ENCODE measurements at regions not wholly inside any gene's neighbourhood (a gene's known extent, or its start where the extent isn't known, plus 50 kb on each side); places are given as distances from the start of the nearest gene placed in this dataset.
A peak's percentile ranks its signal among the peaks of the same experiment; 100 is the strongest.
"Not testable (repeated sequence)": the region's sequence is repeated elsewhere in the genome, so short reads cannot be mapped to it uniquely, and the experiment has no call there.

- DNase-seq (ENCODE audit: extremely low spot score); POLR2A ChIA-PET; CTCF ChIA-PET: not testable (repeated sequence)
- TF ChIP-seq L3MBTL2 (conservative IDR thresholded peaks at IDR 0.05): peak; percentile 46
Observed at GRCh38 chr7:25047571-25048443, 67.8 kb upstream of the OSBPL3 start.

GRCh38 chr7:25037325-25037724 lies 57.3 kb upstream of the OSBPL3 start:
- DNase-seq (ENCODE audit: extremely low spot score): no peak
- ChIA-PET POLR2A (no interaction called here), CTCF (no interaction called here)
- TF ChIP-seq ELF4 (IDR thresholded peaks at IDR 0.05): no peak
- TF ChIP-seq BHLHE40 (IDR thresholded peaks at IDR 0.05; ENCODE audit: borderline replicate concordance): no peak
- no peak for TF ChIP-seq CTBP1 (IDR thresholded peaks at IDR 0.05; ENCODE audit: borderline replicate concordance)

DNA sequence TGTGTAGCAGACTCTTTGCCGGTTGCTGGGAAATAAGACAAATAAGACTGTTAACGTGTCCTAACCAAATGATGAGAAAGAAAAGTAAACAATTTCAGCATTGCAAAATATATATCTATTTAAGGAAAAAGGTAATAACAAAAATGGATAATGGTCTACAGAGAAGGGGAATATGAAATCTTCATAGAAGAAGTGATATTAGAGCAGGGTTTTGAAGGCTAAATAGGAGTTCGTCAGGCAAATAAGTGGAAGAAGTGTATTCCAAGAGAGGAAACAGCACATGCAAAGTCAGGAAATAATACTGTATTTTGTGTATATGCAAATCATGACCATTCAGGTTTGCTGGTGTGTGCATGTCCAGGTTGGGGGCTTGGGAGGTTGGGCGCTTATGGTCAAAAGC lies 55.3 kb upstream of the OSBPL3 start:
- POLR2A ChIA-PET: no interaction called here
- DNase-seq (ENCODE audit: extremely low spot score): no peak
- CTCF ChIA-PET: interaction anchor here (0.6 kb wide), 1 partner anchor 1043 kb away, joined by 4 read pairs; no protein-coding TSS in a partner anchor
- no peak for TF ChIP-seq NFRKB (IDR thresholded peaks at IDR 0.05)
- no peak for TF ChIP-seq ZNF384 (IDR thresholded peaks at IDR 0.05)
- no peak for TF ChIP-seq FOXM1 (IDR thresholded peaks at IDR 0.05; ENCODE audit: borderline replicate concordance)
- TF ChIP-seq, protein P1, sequence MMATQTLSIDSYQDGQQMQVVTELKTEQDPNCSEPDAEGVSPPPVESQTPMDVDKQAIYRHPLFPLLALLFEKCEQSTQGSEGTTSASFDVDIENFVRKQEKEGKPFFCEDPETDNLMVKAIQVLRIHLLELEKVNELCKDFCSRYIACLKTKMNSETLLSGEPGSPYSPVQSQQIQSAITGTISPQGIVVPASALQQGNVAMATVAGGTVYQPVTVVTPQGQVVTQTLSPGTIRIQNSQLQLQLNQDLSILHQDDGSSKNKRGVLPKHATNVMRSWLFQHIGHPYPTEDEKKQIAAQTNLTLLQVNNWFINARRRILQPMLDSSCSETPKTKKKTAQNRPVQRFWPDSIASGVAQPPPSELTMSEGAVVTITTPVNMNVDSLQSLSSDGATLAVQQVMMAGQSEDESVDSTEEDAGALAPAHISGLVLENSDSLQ (IDR thresholded peaks at IDR 0.05): no peak
- no peak for TF ChIP-seq ELF4 (IDR thresholded peaks at IDR 0.05)
- no peak for TF ChIP-seq CTBP1 (IDR thresholded peaks at IDR 0.05; ENCODE audit: borderline replicate concordance)
- TF ChIP-seq HDGF (IDR thresholded peaks at IDR 0.05; ENCODE audit: borderline replicate concordance): no peak
- no peak for TF ChIP-seq BHLHE40 (IDR thresholded peaks at IDR 0.05; ENCODE audit: borderline replicate concordance)
- no peak for TF ChIP-seq SUZ12 (IDR thresholded peaks at IDR 0.05)
- TF ChIP-seq SP1 (IDR thresholded peaks at IDR 0.05): no peak
- no peak for TF ChIP-seq FOXK2 (IDR thresholded peaks at IDR 0.05)
- no peak for TF ChIP-seq L3MBTL2 (conservative IDR thresholded peaks at IDR 0.05)

- TF ChIP-seq CTBP1 (IDR thresholded peaks at IDR 0.05; ENCODE audit: borderline replicate concordance) (no peak), ZNF384 (IDR thresholded peaks at IDR 0.05) (no peak), TARDBP (IDR thresholded peaks at IDR 0.05) (no peak), FOXA1 (IDR thresholded peaks at IDR 0.05) (no peak), ELF4 (IDR thresholded peaks at IDR 0.05) (no peak), HDGF (IDR thresholded peaks at IDR 0.05; ENCODE audit: borderline replicate concordance) (no peak), L3MBTL2 (conservative IDR thresholded peaks at IDR 0.05) (no peak), BHLHE40 (IDR thresholded peaks at IDR 0.05; ENCODE audit: borderline replicate concordance) (no peak), SP1 (IDR thresholded peaks at IDR 0.05) (no peak), SUZ12 (IDR thresholded peaks at IDR 0.05) (no peak), ARNT (IDR thresholded peaks at IDR 0.05) (no peak), LEF1 (IDR thresholded peaks at IDR 0.05; ENCODE audit: borderline replicate concordance) (no peak), FOXK2 (IDR thresholded peaks at IDR 0.05) (no peak), NFRKB (IDR thresholded peaks at IDR 0.05) (no peak)
- TF ChIP-seq, protein P1 (IDR thresholded peaks at IDR 0.05): no peak
- POLR2A ChIA-PET: no interaction called here
- DNase-seq (ENCODE audit: extremely low spot score): no peak
- CTCF ChIA-PET: no interaction called here
Observed at GRCh38 chr7:25034136-25034535, 54.2 kb upstream of the OSBPL3 start.

- no peak for DNase-seq (ENCODE audit: extremely low spot score)
- ChIA-PET CTCF (no interaction called here), POLR2A (no interaction called here)
- TF ChIP-seq ARNT (IDR thresholded peaks at IDR 0.05) (no peak), L3MBTL2 (conservative IDR thresholded peaks at IDR 0.05) (no peak), CTBP1 (IDR thresholded peaks at IDR 0.05; ENCODE audit: borderline replicate concordance) (no peak), SUZ12 (IDR thresholded peaks at IDR 0.05) (no peak), FOXM1 (IDR thresholded peaks at IDR 0.05; ENCODE audit: borderline replicate concordance) (no peak), LEF1 (IDR thresholded peaks at IDR 0.05; ENCODE audit: borderline replicate concordance) (no peak), ELF4 (IDR thresholded peaks at IDR 0.05) (no peak)
Observed at GRCh38 chr7:25032774-25033743, 53.1 kb upstream of the OSBPL3 start.

DNA sequence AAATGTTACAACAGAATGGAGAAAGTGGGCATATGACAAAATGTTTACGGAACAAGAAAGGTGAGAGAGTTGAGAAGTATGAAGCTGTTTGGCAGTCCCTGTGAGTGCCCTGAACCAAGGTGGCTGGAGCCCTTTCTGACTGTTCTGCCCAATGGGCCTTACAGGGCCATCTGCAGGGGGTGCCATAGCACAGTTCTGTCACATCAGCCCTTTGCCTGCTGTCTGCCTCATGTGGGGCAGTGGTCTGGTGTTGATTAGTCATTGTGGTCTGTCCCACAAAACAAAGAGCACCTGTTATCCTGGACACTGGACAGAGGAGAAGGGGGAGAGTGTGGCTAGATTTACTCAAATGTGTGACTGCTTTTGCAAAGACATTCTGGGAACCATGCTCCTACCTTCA lies 51.5 kb upstream of the OSBPL3 start:
- ChIA-PET POLR2A (no interaction called here), CTCF (no interaction called here)
- no peak for TF ChIP-seq LEF1 (IDR thresholded peaks at IDR 0.05; ENCODE audit: borderline replicate concordance)
- TF ChIP-seq TARDBP (IDR thresholded peaks at IDR 0.05): no peak
- TF ChIP-seq FOXA1 (IDR thresholded peaks at IDR 0.05): no peak
- no peak for TF ChIP-seq SP1 (IDR thresholded peaks at IDR 0.05)
- no peak for TF ChIP-seq FOXM1 (IDR thresholded peaks at IDR 0.05; ENCODE audit: borderline replicate concordance)
- TF ChIP-seq L3MBTL2 (conservative IDR thresholded peaks at IDR 0.05): no peak
- TF ChIP-seq SUZ12 (IDR thresholded peaks at IDR 0.05): no peak
- no peak for TF ChIP-seq CTBP1 (IDR thresholded peaks at IDR 0.05; ENCODE audit: borderline replicate concordance)
- no peak for TF ChIP-seq ARNT (IDR thresholded peaks at IDR 0.05)
- TF ChIP-seq ZNF384 (IDR thresholded peaks at IDR 0.05): no peak
- TF ChIP-seq NFRKB (IDR thresholded peaks at IDR 0.05): no peak
- TF ChIP-seq, protein P1 (IDR thresholded peaks at IDR 0.05): no peak
- no peak for TF ChIP-seq BHLHE40 (IDR thresholded peaks at IDR 0.05; ENCODE audit: borderline replicate concordance)
- no peak for TF ChIP-seq FOXK2 (IDR thresholded peaks at IDR 0.05)
- TF ChIP-seq ELF4 (IDR thresholded peaks at IDR 0.05): no peak
- TF ChIP-seq HDGF (IDR thresholded peaks at IDR 0.05; ENCODE audit: borderline replicate concordance): no peak
- DNase-seq (ENCODE audit: extremely low spot score): no peak

All from HEK293T (cell line).